GM19372 (cell line): ENCODE measurements at regions not wholly inside any gene's neighbourhood (a gene's known extent, or its start where the extent isn't known, plus 50 kb on each side); places are given as distances from the start of the nearest gene placed in this dataset.
"Not testable (repeated sequence)": the region's sequence is repeated elsewhere in the genome, so short reads cannot be mapped to it uniquely, and the experiment has no call there.

Source experiments
- ATAC-seq: cut with Tn5 transposase; IDR thresholded peaks from one replicate; pipeline ENCODE4 v1.9.1; 2021; ENCODE audit warnings: mild to moderate bottlenecking, low read depth, moderate library complexity; ENCODE audit not compliant: unreplicated experiment

GRCh38 chr2:14082640-14083039, 549.9 kb upstream of the LRATD1 start:
- ATAC-seq = no peak

- ATAC-seq = no peak
These were observed 537.9 kb upstream of the LRATD1 start for GRCh38 chr2:14094592-14094991.

GRCh38 chr2:14099101-14099500, 533.4 kb upstream of the LRATD1 start:
- not testable (repeated sequence) for ATAC-seq

GRCh38 chr2:14114275-14114674, 518.2 kb upstream of the LRATD1 start:
- no peak for ATAC-seq

- ATAC-seq = no peak
These were observed 512.1 kb upstream of the LRATD1 start for GRCh38 chr2:14120376-14120775.

- no peak for ATAC-seq
These were observed 508.9 kb upstream of the LRATD1 start for GRCh38 chr2:14123436-14124103.

GRCh38 chr2:14125624-14126293, 506.8 kb upstream of the LRATD1 start:
- ATAC-seq = no peak

GRCh38 chr2:14126846-14127245, 505.7 kb upstream of the LRATD1 start:
- no peak for ATAC-seq

- no peak for ATAC-seq
These were observed 504.8 kb upstream of the LRATD1 start for GRCh38 chr2:14127765-14128164.

GRCh38 chr2:14132386-14132785, 500.1 kb upstream of the LRATD1 start:
- no peak for ATAC-seq

- ATAC-seq = no peak
These were observed 497.7 kb upstream of the LRATD1 start for GRCh38 chr2:14134771-14135170.

- no peak for ATAC-seq
These were observed 496.5 kb upstream of the LRATD1 start for GRCh38 chr2:14136030-14136429.

- ATAC-seq = no peak
These were observed 494.9 kb upstream of the LRATD1 start for GRCh38 chr2:14137643-14138042.

- ATAC-seq = no peak
These were observed 492.4 kb upstream of the LRATD1 start for GRCh38 chr2:14140009-14140550.

- ATAC-seq = no peak
These were observed 489.1 kb upstream of the LRATD1 start for GRCh38 chr2:14143435-14143834.

GRCh38 chr2:14148216-14148615, 484.3 kb upstream of the LRATD1 start:
- no peak for ATAC-seq

- no peak for ATAC-seq
These were observed 474.7 kb upstream of the LRATD1 start for GRCh38 chr2:14157816-14158215.

- ATAC-seq = no peak
These were observed 452.2 kb upstream of the LRATD1 start for GRCh38 chr2:14180333-14180732.

- no peak for ATAC-seq
These were observed 450.1 kb upstream of the LRATD1 start for GRCh38 chr2:14182227-14182946.

GRCh38 chr2:14185906-14186305, 446.6 kb upstream of the LRATD1 start:
- no peak for ATAC-seq

GRCh38 chr2:14188446-14188845, 444.1 kb upstream of the LRATD1 start:
- ATAC-seq = no peak
